Neural crest cell (in vitro differentiated cells): ENCODE measurements at regions not wholly inside any gene's neighbourhood (a gene's known extent, or its start where the extent isn't known, plus 50 kb on each side); places are given as distances from the start of the nearest gene placed in this dataset.
"Not testable (repeated sequence)": the region's sequence is repeated elsewhere in the genome, so short reads cannot be mapped to it uniquely, and the experiment has no call there.

Experiments used
- DNase-seq: peaks from one replicate; pipeline ENCODE4 v3.0.0; 2021; ENCODE audit warnings: low read depth, mixed read lengths, low spot score
- H3K27ac Mint-ChIP-seq: one replicate; pipeline ENCODE4 v1.8.0; 2021; ENCODE audit warnings: mild to moderate bottlenecking, mixed read lengths; ENCODE audit not compliant: unreplicated experiment
- H3K27me3 Mint-ChIP-seq: 2 replicates; pipeline ENCODE4 v1.8.0; 2021; ENCODE audit warnings: low read depth, mild to moderate bottlenecking, mixed read lengths
- H3K36me3 Mint-ChIP-seq: 2 replicates; pipeline ENCODE4 v1.8.0; 2021; ENCODE audit warnings: low read depth, mild to moderate bottlenecking, mixed read lengths
- H3K4me1 Mint-ChIP-seq: 2 replicates; pipeline ENCODE4 v1.8.0; 2021; ENCODE audit warnings: mixed read lengths
- H3K4me3 Mint-ChIP-seq: one replicate; pipeline ENCODE4 v1.8.0; 2021; ENCODE audit warnings: mild to moderate bottlenecking, mixed read lengths
- H3K9me3 Mint-ChIP-seq: 2 replicates; pipeline ENCODE4 v1.8.0; 2021; ENCODE audit warnings: mixed read lengths
- TF ChIP-seq, protein P1 (sequence below): fragments of 200-600 bp; sonication (generic); conservative IDR thresholded peaks from 2 replicates; pipeline ENCODE4 v1.5.0; 2021; ENCODE audit warnings: antibody characterized with exemption, mild to moderate bottlenecking

DNA sequence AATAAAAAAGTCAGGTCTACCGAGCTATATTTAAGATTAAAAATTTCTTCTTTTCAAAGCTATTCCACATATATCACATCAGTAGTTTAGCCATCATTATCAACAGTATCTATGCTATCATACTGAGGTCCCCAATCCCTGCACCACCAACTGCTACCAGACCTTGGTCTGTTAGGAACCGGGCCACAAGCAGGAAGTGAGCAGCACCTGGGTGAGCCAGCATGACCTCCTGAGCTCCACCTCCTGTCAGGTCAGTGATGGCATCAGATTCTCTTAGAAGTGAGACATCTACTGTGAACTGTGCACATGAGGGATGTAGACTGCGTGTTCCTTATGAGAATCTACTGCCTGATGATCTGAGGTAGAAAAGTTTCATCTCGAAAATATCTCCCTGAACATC is 632.1 kb upstream of the KCND2 start:
- H3K27ac Mint-ChIP-seq = no peak overlapping the region
- no peaks in the 10 kb centered on the region for H3K36me3 Mint-ChIP-seq
- H3K4me1 Mint-ChIP-seq = no peaks in the 10 kb centered on the region
- H3K27me3 Mint-ChIP-seq = no peaks in the 10 kb centered on the region
- TF ChIP-seq, protein P1, sequence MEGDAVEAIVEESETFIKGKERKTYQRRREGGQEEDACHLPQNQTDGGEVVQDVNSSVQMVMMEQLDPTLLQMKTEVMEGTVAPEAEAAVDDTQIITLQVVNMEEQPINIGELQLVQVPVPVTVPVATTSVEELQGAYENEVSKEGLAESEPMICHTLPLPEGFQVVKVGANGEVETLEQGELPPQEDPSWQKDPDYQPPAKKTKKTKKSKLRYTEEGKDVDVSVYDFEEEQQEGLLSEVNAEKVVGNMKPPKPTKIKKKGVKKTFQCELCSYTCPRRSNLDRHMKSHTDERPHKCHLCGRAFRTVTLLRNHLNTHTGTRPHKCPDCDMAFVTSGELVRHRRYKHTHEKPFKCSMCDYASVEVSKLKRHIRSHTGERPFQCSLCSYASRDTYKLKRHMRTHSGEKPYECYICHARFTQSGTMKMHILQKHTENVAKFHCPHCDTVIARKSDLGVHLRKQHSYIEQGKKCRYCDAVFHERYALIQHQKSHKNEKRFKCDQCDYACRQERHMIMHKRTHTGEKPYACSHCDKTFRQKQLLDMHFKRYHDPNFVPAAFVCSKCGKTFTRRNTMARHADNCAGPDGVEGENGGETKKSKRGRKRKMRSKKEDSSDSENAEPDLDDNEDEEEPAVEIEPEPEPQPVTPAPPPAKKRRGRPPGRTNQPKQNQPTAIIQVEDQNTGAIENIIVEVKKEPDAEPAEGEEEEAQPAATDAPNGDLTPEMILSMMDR = no peak
- no peak overlapping the region for H3K4me3 Mint-ChIP-seq
- H3K9me3 Mint-ChIP-seq = peaks cover 4% of the 10 kb centered on the region
- no peak for DNase-seq

DNA sequence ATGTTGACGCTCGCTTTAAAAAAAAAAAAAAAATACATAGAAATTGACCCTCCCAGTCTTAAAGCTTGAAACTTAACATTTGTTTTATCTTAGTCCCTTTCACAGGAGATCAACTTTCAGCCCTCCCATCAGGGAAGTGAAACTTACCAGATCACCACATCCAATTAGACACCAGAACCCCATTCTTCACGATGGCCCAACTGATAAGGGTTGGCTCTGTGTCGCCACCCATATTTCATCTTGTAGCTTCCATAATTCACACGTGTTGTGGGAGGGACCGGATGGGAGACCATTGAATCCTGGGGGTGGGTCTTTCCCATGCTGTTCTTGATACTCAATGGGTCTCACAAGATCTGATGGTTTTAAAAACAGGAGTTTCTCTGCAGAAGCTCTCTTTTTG is 629.4 kb upstream of the KCND2 start:
- no peaks in the 10 kb centered on the region for H3K4me1 Mint-ChIP-seq
- H3K27me3 Mint-ChIP-seq = no peaks in the 10 kb centered on the region
- no peaks in the 10 kb centered on the region for H3K36me3 Mint-ChIP-seq
- no peak for DNase-seq
- H3K4me3 Mint-ChIP-seq = no peak overlapping the region
- H3K9me3 Mint-ChIP-seq = no peaks in the 10 kb centered on the region
- TF ChIP-seq, protein P1 = no peak
- no peak overlapping the region for H3K27ac Mint-ChIP-seq

DNA sequence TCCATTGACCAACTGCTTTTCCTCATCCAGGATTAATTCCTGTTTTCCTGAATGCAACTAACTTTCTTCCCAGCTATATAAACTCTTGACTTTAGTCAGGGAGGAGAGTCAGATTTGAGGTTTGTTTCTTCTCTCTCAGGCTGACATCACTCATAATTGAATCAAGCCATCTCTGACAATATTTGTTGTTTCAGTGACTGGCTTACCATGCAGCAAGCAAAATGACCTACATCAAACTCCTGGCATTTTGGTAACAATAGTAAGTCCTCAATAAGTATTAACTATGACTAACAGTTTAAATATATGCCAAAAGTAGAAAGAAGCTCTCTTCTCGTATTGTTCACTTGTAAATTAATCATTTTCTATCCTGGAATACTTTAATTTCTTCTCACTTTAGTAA is 625.7 kb upstream of the KCND2 start:
- peaks cover 2% of the 10 kb centered on the region for H3K9me3 Mint-ChIP-seq
- H3K27ac Mint-ChIP-seq = no peak overlapping the region

DNA sequence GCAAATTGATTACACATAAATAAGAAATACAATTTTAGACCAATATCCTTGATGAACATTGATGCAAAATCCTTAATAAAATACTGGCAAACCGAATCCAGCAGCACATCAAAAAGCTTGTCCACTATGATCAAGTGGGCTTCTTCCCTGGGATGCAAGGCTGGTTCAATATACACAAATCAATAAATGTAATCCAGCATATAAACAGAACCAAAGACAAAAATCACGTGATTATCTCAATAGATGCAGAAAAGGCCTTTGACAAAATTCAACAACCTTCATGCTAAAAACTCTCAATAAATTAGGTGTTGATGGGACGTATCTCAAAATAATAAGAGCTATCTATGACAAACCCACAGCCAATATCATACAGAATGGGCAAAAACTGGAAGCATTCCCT is 624.2 kb upstream of the KCND2 start:
- H3K4me3 Mint-ChIP-seq, H3K27me3 Mint-ChIP-seq, H3K4me1 Mint-ChIP-seq, H3K36me3 Mint-ChIP-seq, H3K9me3 Mint-ChIP-seq, DNase-seq, H3K27ac Mint-ChIP-seq: not testable (repeated sequence)

More for the DNA sequence above, 625.7 kb upstream of the KCND2 start:
- H3K36me3 Mint-ChIP-seq = no peaks in the 10 kb centered on the region
- no peak overlapping the region for H3K4me3 Mint-ChIP-seq
- no peaks in the 10 kb centered on the region for H3K4me1 Mint-ChIP-seq
- TF ChIP-seq, protein P1 = no peak
- no peak for DNase-seq
- no peaks in the 10 kb centered on the region for H3K27me3 Mint-ChIP-seq

DNA sequence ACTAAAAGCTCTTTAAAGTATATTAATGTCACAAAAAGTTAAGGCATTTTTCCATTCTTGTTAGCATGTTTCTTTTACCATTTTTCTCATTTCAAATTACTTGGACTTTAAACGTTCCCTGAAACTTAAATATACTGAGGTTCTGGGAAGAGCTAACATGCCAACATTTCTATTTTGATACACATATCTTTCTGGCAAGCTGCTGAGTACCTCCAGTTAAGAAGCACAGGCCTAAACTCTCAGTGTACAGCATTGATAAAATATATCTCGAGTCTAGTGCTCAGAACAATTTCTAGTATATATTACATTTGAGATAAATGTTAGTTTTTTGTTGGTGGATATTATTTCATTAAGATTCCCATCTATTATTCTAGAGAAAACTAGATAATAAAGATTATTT is 612.9 kb upstream of the KCND2 start:
- Mint-ChIP-seq H3K9me3 (no peaks in the 10 kb centered on the region), H3K4me3 (no peak overlapping the region), H3K36me3 (no peaks in the 10 kb centered on the region), H3K27ac (no peak overlapping the region), H3K4me1 (no peaks in the 10 kb centered on the region), H3K27me3 (no peaks in the 10 kb centered on the region)
- TF ChIP-seq, protein P1 = no peak
- DNase-seq = no peak

DNA sequence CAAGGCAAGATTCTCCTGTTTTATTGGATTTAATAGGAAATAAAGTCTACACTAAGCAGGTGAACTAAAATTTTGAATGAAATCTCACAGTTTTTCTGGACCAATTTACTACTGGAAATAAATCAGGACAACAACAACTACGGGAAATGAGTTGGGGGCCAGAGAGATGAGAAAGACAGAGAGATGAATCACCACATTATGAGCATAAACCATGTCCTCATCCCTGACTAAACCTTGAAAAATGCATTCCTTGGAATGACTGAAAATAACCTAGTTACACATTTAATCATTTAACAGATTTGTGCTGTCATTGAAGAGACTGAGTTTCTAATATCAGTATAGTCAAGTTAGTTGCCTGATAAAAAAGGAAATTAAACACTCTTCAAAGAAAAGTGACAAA is 608.4 kb upstream of the KCND2 start:
- Mint-ChIP-seq H3K9me3 (no peaks in the 10 kb centered on the region), H3K27me3 (no peaks in the 10 kb centered on the region), H3K4me1 (no peaks in the 10 kb centered on the region), H3K36me3 (no peaks in the 10 kb centered on the region), H3K4me3 (no peak overlapping the region), H3K27ac (no peak overlapping the region)
- TF ChIP-seq, protein P1 = no peak
- no peak for DNase-seq
